Activated CD4-positive, alpha-beta T cell treated with anti-CD3 and anti-CD28 coated beads, Interleukin-2, amount 10 ng/mL, durations not matched to agents 7 days and 5 days (primary cell): ENCODE measurements at regions not wholly inside any gene's neighbourhood (a gene's known extent, or its start where the extent isn't known, plus 50 kb on each side); places are given as distances from the start of the nearest gene placed in this dataset.

Source experiments
- CTCF ChIA-PET: fragments of 350-600 bp; sonication (Branson Sonifier 250); formaldehyde crosslinking; loops from one replicate; lab custom pipeline; 2021; ENCODE audit warnings: antibody characterized with exemption; lab: Charles Lee
- POLR2A ChIA-PET: fragments of 350-600 bp; sonication (Branson Sonifier 250); formaldehyde crosslinking; loops from one replicate; lab custom pipeline; 2021; ENCODE audit warnings: antibody characterized with exemption; lab: Charles Lee
- DNase-seq: peaks from one replicate; pipeline ENCODE4 v3.0.0-alpha.2; 2020
- H3K27ac Mint-ChIP-seq: one replicate; pipeline ENCODE4 v1.8.0; 2021; ENCODE audit warnings: mild to moderate bottlenecking, moderate library complexity, mixed read lengths
- H3K27me3 Mint-ChIP-seq: one replicate; pipeline ENCODE4 v1.8.0; 2021; ENCODE audit warnings: mixed read lengths
- H3K36me3 Mint-ChIP-seq: one replicate; pipeline ENCODE4 v1.8.0; 2021; ENCODE audit warnings: low read depth, mixed read lengths
- H3K4me1 Mint-ChIP-seq: one replicate; pipeline ENCODE4 v1.8.0; 2021; ENCODE audit warnings: mixed read lengths
- H3K4me3 Mint-ChIP-seq: one replicate; pipeline ENCODE4 v1.8.0; 2021; ENCODE audit warnings: mild to moderate bottlenecking, moderate library complexity, mixed read lengths
- H3K9me3 Mint-ChIP-seq: one replicate; pipeline ENCODE4 v1.8.0; 2021; ENCODE audit warnings: mixed read lengths

DNA sequence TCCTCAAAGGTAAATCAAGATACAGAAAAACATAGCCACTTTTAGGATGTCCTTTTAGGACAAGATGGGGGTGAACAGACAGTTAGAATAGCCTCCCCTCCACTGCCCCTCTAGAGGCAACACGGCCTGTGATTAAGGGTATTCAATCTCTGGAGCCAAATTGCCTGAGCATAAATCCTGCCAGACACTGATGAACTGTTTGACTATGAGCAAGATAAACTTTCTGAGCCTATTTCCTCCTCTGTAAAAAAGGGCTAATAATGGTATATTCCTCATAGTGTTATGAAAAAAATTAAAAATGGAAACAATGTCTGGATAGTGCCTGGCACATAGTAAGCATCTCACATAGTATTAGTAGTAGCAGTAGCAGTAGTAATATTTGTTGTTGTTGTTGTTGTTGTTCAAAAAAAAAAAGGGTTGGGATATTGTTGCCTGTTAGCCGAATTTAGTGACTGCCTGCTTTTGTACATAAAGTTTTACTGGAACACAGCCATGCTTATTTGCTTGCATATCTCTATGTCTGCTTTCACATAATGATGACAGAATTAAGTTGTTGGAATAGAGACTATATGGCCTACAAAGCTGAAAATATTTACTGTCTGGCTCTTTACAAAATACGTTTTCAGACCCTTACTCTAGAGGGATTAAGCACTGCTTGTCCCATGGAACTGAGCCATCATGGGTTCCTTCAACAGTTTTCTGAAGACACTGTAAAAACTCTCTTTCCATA is 536.3 kb downstream of the TLE4 start:
- H3K9me3 Mint-ChIP-seq, result peaks cover 3% of the 10 kb centered on the region
- CTCF ChIA-PET, result no interaction called here

DNA sequence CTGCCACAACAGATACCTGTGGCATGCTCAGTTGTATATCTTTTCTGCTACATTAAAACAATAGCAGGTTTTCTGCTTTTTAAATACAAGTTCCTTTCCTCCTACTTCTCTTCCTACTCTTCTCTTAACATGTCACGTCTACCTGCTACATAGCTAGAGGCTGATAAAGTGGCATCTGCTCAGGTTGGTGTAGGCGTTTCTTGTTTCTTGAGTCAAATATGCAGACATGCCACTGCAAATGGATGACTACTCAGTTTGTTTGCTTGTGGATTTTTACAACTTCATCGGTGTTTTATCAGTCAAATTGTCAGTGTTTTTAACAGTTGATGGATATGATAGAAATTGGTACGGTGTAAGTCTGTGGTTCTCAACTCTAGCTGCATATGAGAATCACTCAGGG is 525.7 kb downstream of the TLE4 start:
- ChIA-PET CTCF (no interaction called here), POLR2A (no interaction called here)
- peaks cover 5% of the 10 kb centered on the region for H3K4me1 Mint-ChIP-seq
- no peaks in the 10 kb centered on the region for H3K27me3 Mint-ChIP-seq
- H3K27ac Mint-ChIP-seq, result no peak overlapping the region
- no peak for DNase-seq
- H3K4me3 Mint-ChIP-seq, result no peak overlapping the region
- H3K9me3 Mint-ChIP-seq, result no peaks in the 10 kb centered on the region
- no peaks in the 10 kb centered on the region for H3K36me3 Mint-ChIP-seq

More for the DNA sequence above, 536.3 kb downstream of the TLE4 start:
- POLR2A ChIA-PET, result no interaction called here
- H3K36me3 Mint-ChIP-seq, result no peaks in the 10 kb centered on the region
- no peak overlapping the region for H3K4me3 Mint-ChIP-seq
- DNase-seq, result no peak
- no peaks in the 10 kb centered on the region for H3K4me1 Mint-ChIP-seq
- H3K27me3 Mint-ChIP-seq, result no peaks in the 10 kb centered on the region
- H3K27ac Mint-ChIP-seq, result no peak overlapping the region

DNA sequence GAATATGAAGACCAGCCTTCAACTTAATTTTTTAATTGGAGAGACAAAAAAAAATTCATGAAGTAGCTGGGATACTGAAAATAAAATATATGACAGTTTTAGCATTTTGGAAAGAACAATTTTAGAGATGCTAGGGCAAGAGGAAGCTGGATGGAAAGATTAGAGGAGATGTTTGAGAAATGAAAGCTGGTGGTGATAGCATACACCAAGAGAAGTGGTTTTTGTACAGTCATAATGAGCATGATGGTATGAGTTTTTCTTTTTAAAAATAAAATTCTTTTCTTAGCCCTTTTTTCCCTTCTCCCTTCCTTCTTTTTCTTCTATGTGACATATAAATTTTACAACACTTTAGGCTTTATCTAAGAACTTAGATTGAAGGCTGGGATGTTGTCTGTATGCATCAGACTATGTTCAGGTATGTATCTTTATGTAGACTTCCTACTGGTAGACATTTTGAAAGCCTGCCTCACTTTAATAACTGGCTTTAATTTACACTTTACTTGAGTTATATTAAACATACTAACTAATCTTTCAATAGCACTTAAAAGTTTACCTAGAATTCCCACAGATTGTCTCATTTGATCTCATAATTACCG is 522.5 kb downstream of the TLE4 start:
- ChIA-PET CTCF (no interaction called here), POLR2A (no interaction called here)
- H3K27me3 Mint-ChIP-seq, result no peaks in the 10 kb centered on the region
- no peak overlapping the region for H3K27ac Mint-ChIP-seq
- H3K36me3 Mint-ChIP-seq, result no peaks in the 10 kb centered on the region
- H3K4me3 Mint-ChIP-seq, result no peak overlapping the region
- H3K4me1 Mint-ChIP-seq, result peaks cover 5% of the 10 kb centered on the region
- H3K9me3 Mint-ChIP-seq, result no peaks in the 10 kb centered on the region
- DNase-seq, result no peak

DNA sequence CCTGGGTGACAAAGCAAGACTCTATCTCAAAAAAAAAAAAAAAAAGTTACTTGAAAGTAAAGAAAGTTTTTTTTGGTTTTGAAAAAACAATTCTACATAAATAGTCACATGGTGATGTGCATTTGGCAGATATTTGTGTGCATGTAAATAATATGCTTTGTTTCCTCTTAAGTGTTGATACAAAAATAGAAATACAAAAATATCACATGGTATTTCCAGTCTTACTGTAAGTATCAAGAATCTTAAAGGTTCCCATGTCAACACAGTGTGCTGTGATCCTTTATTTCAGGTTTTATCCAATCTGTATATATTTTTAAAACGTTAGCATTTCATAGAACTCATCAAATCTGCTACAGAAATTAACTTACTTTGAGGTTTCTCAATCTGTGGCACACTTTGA is 521.9 kb downstream of the TLE4 start:
- CTCF ChIA-PET, result no interaction called here
- Mint-ChIP-seq H3K27ac (no peak overlapping the region), H3K4me1 (peaks cover 5% of the 10 kb centered on the region), H3K9me3 (no peaks in the 10 kb centered on the region), H3K36me3 (no peaks in the 10 kb centered on the region), H3K27me3 (no peaks in the 10 kb centered on the region), H3K4me3 (no peak overlapping the region)
- POLR2A ChIA-PET, result no interaction called here
- DNase-seq, result no peak

DNA sequence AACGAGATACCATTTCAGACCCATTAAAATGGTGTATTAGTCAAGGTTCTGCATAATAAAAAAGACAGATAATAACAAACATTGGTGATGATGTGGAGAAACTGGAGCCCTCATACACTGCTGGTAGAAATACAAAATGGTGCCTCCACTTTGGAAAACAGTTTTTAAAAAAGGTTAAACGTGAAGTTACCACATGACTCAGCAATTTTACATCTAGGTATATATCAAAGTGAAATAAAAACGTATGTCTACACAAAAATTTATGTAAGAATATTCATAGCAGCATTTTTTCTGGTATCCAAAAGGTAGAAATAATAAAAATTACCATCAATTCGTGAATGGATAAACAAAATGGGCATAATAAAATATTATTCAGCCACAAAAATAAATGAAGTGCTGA is 519.8 kb downstream of the TLE4 start:
- Mint-ChIP-seq H3K27ac (no peak overlapping the region), H3K9me3 (no peaks in the 10 kb centered on the region), H3K27me3 (no peaks in the 10 kb centered on the region), H3K36me3 (no peaks in the 10 kb centered on the region), H3K4me1 (peaks cover 5% of the 10 kb centered on the region), H3K4me3 (no peak overlapping the region)
- ChIA-PET CTCF (no interaction called here), POLR2A (no interaction called here)
- DNase-seq, result no peak

DNA sequence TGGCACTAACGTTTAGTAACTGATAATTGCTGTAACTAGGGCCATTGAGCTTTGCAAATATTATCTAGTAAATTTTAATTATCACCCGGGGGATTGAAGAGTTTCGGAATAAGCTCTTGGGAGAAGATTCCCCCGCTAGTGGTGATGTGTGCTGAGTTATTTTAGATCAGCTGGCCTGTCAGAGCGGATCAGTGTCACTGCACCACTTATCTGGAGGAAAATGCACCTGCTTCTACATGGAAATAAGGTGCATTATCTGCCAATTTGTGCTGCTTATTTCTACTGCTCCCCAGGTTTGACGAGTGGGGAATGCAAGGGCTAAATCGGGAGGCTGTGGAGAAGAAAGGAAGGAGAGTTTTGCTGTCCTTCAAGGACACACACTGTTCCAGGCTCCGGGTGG is 518.6 kb downstream of the TLE4 start:
- Mint-ChIP-seq H3K4me3 (no peak overlapping the region), H3K4me1 (peaks cover 5% of the 10 kb centered on the region), H3K9me3 (no peaks in the 10 kb centered on the region), H3K27ac (no peak overlapping the region), H3K27me3 (no peaks in the 10 kb centered on the region), H3K36me3 (no peaks in the 10 kb centered on the region)
- POLR2A ChIA-PET, result no interaction called here
- no peak for DNase-seq
- CTCF ChIA-PET, result no interaction called here

DNA sequence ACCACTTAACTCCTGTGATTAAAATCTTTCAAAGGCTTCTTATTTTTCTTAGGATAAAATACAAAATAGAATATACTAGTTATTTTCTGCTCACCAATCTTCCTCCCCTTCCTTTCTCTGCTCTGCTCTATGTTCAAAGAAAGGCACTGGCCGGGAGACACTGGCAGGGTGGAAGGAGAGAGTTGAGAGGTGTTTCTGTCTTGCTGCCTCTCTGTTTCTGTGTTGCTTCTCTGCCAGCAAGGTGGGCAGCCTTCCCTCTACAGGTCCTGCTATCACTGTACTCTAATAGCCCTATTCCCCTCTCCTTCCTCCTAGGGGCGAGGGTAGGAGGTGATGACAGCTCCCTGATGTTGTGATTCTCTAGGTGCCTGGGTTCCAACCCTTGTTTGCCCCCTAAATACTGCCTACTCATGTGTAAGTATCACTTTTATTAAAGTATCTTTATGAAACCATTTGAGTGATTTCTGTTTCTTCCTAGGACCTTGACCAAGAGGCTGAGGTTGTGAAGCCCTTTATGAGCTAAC is 515.1 kb downstream of the TLE4 start:
- DNase-seq, result no peak
- Mint-ChIP-seq H3K4me1 (no peaks in the 10 kb centered on the region), H3K27ac (no peak overlapping the region), H3K4me3 (no peak overlapping the region), H3K27me3 (no peaks in the 10 kb centered on the region), H3K9me3 (no peaks in the 10 kb centered on the region), H3K36me3 (no peaks in the 10 kb centered on the region)
- ChIA-PET CTCF (interaction anchor here (1.2 kb wide), 1 partner anchor 25 kb away, joined by 3 read pairs; no protein-coding TSS in a partner anchor), POLR2A (no interaction called here)

DNA sequence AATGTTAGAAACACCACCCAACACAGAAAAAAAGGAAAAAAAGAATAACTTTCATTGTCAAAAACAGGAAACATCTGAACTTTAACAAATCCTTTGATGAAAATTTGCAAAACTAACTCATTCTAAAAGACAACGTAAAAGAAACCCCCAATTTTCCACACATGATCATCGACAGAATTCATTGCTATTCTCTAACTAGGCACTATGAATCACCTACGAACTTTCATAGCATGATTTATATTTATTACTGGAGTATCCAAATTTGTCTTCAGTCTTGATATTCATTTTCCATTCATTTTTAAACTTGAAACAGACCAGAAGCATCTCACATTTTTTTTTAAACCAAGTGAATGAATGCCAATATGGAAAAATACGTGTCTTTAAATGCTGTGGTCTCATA is 514.6 kb downstream of the TLE4 start:
- no peak overlapping the region for H3K4me3 Mint-ChIP-seq

DNA sequence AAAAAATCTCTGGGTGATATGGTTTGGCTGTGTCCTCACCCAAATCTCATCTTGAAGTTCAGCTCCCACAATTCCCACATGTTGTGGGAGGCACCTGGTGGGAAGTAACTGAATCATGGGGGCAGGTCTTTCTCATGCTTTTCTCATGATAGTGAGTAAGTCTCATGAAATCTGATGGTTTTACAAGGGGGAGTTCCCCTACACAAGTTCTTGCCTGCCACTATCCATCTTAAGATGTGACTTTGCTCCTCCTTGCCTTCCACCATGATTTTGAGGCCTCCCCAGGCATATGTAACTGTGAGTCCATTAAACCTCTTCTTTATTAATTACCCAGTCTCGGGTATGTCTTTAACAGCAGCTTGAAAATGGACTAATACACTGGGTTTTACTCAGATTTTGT is 513.9 kb downstream of the TLE4 start:
- Mint-ChIP-seq H3K36me3 (no peaks in the 10 kb centered on the region), H3K4me3 (no peak overlapping the region), H3K4me1 (no peaks in the 10 kb centered on the region), H3K27ac (no peak overlapping the region), H3K27me3 (no peaks in the 10 kb centered on the region), H3K9me3 (no peaks in the 10 kb centered on the region)
- DNase-seq, result no peak
- CTCF ChIA-PET, result no interaction called here
- POLR2A ChIA-PET, result interaction anchor here (0.7 kb wide), 1 partner anchor 84 kb away, joined by 3 read pairs; no protein-coding TSS in a partner anchor

More for the DNA sequence above, 514.6 kb downstream of the TLE4 start:
- Mint-ChIP-seq H3K9me3 (no peaks in the 10 kb centered on the region), H3K4me1 (no peaks in the 10 kb centered on the region), H3K36me3 (no peaks in the 10 kb centered on the region), H3K27ac (no peak overlapping the region), H3K27me3 (no peaks in the 10 kb centered on the region)
- POLR2A ChIA-PET, result interaction anchor here (0.7 kb wide), 1 partner anchor 83 kb away, joined by 3 read pairs; no protein-coding TSS in a partner anchor
- no peak for DNase-seq
- CTCF ChIA-PET, result interaction anchor here (1.2 kb wide), 1 partner anchor 25 kb away, joined by 3 read pairs; no protein-coding TSS in a partner anchor

DNA sequence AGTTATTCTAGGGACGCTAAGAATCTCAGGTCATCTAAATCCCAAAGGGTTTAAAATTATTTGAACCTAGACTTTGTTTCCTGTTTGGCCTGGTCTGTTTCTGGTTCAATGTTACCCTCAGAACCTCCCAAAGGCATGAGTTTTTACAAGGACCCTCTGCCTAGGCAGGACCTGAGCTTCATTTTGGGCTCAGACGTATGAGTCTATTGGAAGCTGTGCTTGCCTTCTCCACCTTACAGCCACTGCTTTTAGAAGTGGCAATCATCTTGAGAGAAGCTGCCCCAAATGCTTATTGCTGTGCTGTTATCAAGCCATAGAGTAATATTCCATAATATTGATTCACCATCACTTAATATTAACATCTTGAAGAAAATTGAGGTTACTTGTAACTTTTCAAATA is 510.4 kb downstream of the TLE4 start:
- CTCF ChIA-PET, result no interaction called here

DNA sequence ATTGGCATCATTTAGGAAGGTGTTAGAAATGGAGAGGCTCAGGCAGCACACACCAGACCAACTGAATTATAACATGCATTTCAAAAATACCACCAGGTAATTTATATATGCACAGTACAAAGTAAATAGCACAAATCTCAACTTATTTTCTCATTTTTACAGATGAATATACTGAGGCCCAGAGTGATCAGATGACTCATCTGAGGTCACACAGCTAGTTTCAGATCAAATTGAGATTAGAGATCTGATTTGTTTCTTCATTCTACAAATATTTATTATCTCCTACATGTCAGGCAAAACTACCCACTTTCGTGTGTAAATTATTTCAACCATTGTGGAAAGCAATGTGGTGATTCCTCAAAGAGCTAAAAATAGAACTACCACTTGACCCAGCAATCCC is 507.1 kb downstream of the TLE4 start:
- Mint-ChIP-seq H3K4me1 (no peaks in the 10 kb centered on the region), H3K36me3 (no peaks in the 10 kb centered on the region), H3K4me3 (no peak overlapping the region), H3K27me3 (peaks cover 2% of the 10 kb centered on the region), H3K9me3 (no peaks in the 10 kb centered on the region), H3K27ac (no peak overlapping the region)
- ChIA-PET CTCF (no interaction called here), POLR2A (no interaction called here)
- no peak for DNase-seq

More for the DNA sequence above, 510.4 kb downstream of the TLE4 start:
- Mint-ChIP-seq H3K9me3 (no peaks in the 10 kb centered on the region), H3K36me3 (no peaks in the 10 kb centered on the region), H3K27ac (no peak overlapping the region), H3K4me1 (no peaks in the 10 kb centered on the region), H3K4me3 (no peak overlapping the region), H3K27me3 (peaks cover 2% of the 10 kb centered on the region)
- POLR2A ChIA-PET, result no interaction called here
- DNase-seq, result no peak

DNA sequence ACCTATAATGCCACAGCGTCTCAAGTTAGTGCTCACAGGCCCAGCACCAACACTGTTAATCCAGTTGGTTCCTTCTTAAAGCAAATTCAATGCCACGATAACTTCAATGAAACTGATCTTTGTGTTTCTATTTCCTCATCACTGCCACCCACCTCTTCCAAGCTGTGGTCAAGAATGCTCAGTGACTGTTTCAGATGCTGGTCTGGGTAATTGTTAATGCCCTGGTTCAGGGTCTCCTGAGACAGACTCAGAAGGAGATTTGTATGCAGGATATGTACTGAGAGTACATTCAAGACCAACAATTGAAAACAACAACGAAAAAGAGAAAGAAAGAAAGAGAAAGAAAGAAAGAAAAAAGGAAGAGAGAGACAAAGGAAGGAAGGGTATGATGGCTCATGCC is 505.3 kb downstream of the TLE4 start:
- Mint-ChIP-seq H3K27me3 (peaks cover 2% of the 10 kb centered on the region), H3K27ac (no peak overlapping the region), H3K4me1 (no peaks in the 10 kb centered on the region), H3K9me3 (no peaks in the 10 kb centered on the region), H3K4me3 (no peak overlapping the region), H3K36me3 (no peaks in the 10 kb centered on the region)
- DNase-seq, result no peak
- ChIA-PET CTCF (no interaction called here), POLR2A (no interaction called here)

DNA sequence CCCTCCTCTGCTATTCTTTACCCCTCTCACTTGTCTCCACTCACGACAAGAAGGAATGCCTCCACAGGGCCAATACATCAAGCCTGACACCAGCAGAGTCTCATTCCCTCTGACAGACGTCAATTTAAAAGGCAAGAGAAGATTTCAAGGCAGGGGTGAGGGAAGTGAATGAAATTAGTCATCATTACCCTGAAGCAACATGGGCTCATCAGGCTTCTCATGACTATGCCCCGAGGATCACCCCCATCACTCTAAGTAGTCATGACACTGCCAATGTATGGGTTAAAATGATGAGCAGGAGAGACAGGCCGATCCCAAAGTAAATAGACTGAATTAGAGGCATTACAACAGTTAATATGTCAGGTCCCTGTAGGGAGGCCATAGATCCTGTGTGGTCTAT is 504.4 kb downstream of the TLE4 start:
- H3K4me1 Mint-ChIP-seq, result no peaks in the 10 kb centered on the region
- POLR2A ChIA-PET, result no interaction called here
- no peak overlapping the region for H3K27ac Mint-ChIP-seq
- H3K9me3 Mint-ChIP-seq, result no peaks in the 10 kb centered on the region
- DNase-seq, result no peak
- CTCF ChIA-PET, result no interaction called here
- peaks cover 2% of the 10 kb centered on the region for H3K27me3 Mint-ChIP-seq
- H3K36me3 Mint-ChIP-seq, result no peaks in the 10 kb centered on the region
- no peak overlapping the region for H3K4me3 Mint-ChIP-seq
